Mesodermal cell (in vitro differentiated cells): ENCODE measurements at regions not wholly inside any gene's neighbourhood (a gene's known extent, or its start where the extent isn't known, plus 50 kb on each side); places are given as distances from the start of the nearest gene placed in this dataset.

ENCODE experiments used
- H3K27ac ChIP-seq: 2 replicates; pipeline ENCODE4 v1.7.0; 2013; ENCODE audit warnings: mild to moderate bottlenecking, low read depth, low read length, moderate library complexity; ENCODE audit not compliant: severe bottlenecking
- H3K36me3 ChIP-seq: 2 replicates; pipeline ENCODE4 v1.7.1; 2013; ENCODE audit warnings: mild to moderate bottlenecking, low read length, moderate library complexity; ENCODE audit not compliant: control insufficient read depth, insufficient read depth
- H3K4me1 ChIP-seq: one replicate; pipeline ENCODE4 v1.7.1; 2013; ENCODE audit warnings: mild to moderate bottlenecking, low read length; ENCODE audit not compliant: insufficient read depth, control insufficient read depth, poor library complexity, severe bottlenecking
- H3K4me3 ChIP-seq: 2 replicates; pipeline ENCODE4 v1.7.0; 2013; ENCODE audit warnings: low read length, control low read depth, mild to moderate bottlenecking; ENCODE audit not compliant: insufficient read depth, poor library complexity, severe bottlenecking; ENCODE audit errors: extremely low read depth
- H3K9me3 ChIP-seq: 2 replicates; pipeline ENCODE4 v1.7.1; 2013; ENCODE audit warnings: mild to moderate bottlenecking, low read length, moderate library complexity; ENCODE audit not compliant: control insufficient read depth
- WGBS, 2 experiments: methylation state at CpG; one replicate each; pipeline ENCODE4 v1.1.5; 2013; ENCODE audit warnings: missing lambda C conversion rate in 2 of 2; ENCODE audit not compliant: insufficient coverage in 2 of 2; 5-methylcytosine and 5-hydroxymethylcytosine counted together

GRCh38 chr14:98958632-98959031 is 313.4 kb downstream of the BCL11B start:
- 83 to 92% methylated on average over 3 to 7 of the region's 8 CpGs for WGBS, 2 experiments

GRCh38 chr14:98959410-98959809 is 312.6 kb downstream of the BCL11B start:
- H3K9me3 ChIP-seq = no peaks in the 10 kb centered on the region
- no peak overlapping the region for H3K4me3 ChIP-seq
- H3K36me3 ChIP-seq = no peaks in the 10 kb centered on the region
- no peaks in the 10 kb centered on the region for H3K4me1 ChIP-seq
- WGBS, 2 experiments = 91 to 95% methylated on average over 4 to 5 of the region's 6 CpGs
- H3K27ac ChIP-seq = no peak overlapping the region

More at GRCh38 chr14:98958632-98959031, 313.4 kb downstream of the BCL11B start:
- Histone ChIP-seq H3K9me3 (no peaks in the 10 kb centered on the region), H3K4me1 (no peaks in the 10 kb centered on the region), H3K27ac (no peak overlapping the region), H3K4me3 (no peak overlapping the region), H3K36me3 (no peaks in the 10 kb centered on the region)

- Histone ChIP-seq H3K27ac (no peak overlapping the region), H3K4me3 (no peak overlapping the region), H3K9me3 (no peaks in the 10 kb centered on the region), H3K4me1 (no peaks in the 10 kb centered on the region), H3K36me3 (no peaks in the 10 kb centered on the region)
- WGBS, 2 experiments = 86 to 89% methylated on average over 10 to 11 of the region's 12 CpGs
Measured at GRCh38 chr14:98959958-98960616, 311.9 kb downstream of the BCL11B start.

GRCh38 chr14:98960617-98961013 is 311.4 kb downstream of the BCL11B start:
- H3K4me3 ChIP-seq = no peak overlapping the region
- H3K27ac ChIP-seq = no peak overlapping the region
- no peaks in the 10 kb centered on the region for H3K9me3 ChIP-seq
- 93 to 100% methylated on average over 7 of the region's 7 CpGs for WGBS, 2 experiments
- H3K36me3 ChIP-seq = no peaks in the 10 kb centered on the region
- H3K4me1 ChIP-seq = no peaks in the 10 kb centered on the region

GRCh38 chr14:98961191-98961590 is 310.8 kb downstream of the BCL11B start:
- Histone ChIP-seq H3K36me3 (no peaks in the 10 kb centered on the region), H3K4me3 (no peak overlapping the region), H3K4me1 (no peaks in the 10 kb centered on the region), H3K27ac (no peak overlapping the region), H3K9me3 (no peaks in the 10 kb centered on the region)
- 80 to 100% methylated on average over 2 to 3 of the region's 4 CpGs for WGBS, 2 experiments

- WGBS, 2 experiments = 82 to 84% methylated on average over 8 to 9 of the region's 12 CpGs
- no peak overlapping the region for H3K27ac ChIP-seq
- no peak overlapping the region for H3K4me3 ChIP-seq
- H3K36me3 ChIP-seq = no peaks in the 10 kb centered on the region
- no peaks in the 10 kb centered on the region for H3K9me3 ChIP-seq
- no peaks in the 10 kb centered on the region for H3K4me1 ChIP-seq
Measured at GRCh38 chr14:98962118-98962517, 309.9 kb downstream of the BCL11B start.

GRCh38 chr14:98963610-98964009 is 308.4 kb downstream of the BCL11B start:
- Histone ChIP-seq H3K9me3 (no peaks in the 10 kb centered on the region), H3K4me3 (no peak overlapping the region), H3K4me1 (no peaks in the 10 kb centered on the region), H3K27ac (no peak overlapping the region), H3K36me3 (no peaks in the 10 kb centered on the region)
- WGBS, 2 experiments = no CpG with 5 or more reads among the region's 2 CpGs

- H3K4me3 ChIP-seq = no peak overlapping the region
- no peaks in the 10 kb centered on the region for H3K9me3 ChIP-seq
- no peaks in the 10 kb centered on the region for H3K36me3 ChIP-seq
- WGBS, 2 experiments = 76 to 85% methylated on average over 4 to 7 of the region's 7 CpGs
- no peak overlapping the region for H3K27ac ChIP-seq
- H3K4me1 ChIP-seq = no peaks in the 10 kb centered on the region
Measured at GRCh38 chr14:98964171-98964570, 307.8 kb downstream of the BCL11B start.

- H3K4me3 ChIP-seq = no peak overlapping the region
- H3K9me3 ChIP-seq = no peaks in the 10 kb centered on the region
- no peak overlapping the region for H3K27ac ChIP-seq
- no peaks in the 10 kb centered on the region for H3K36me3 ChIP-seq
- WGBS, 2 experiments = 80 to 89% methylated on average over 4 of the region's 5 CpGs
- H3K4me1 ChIP-seq = no peaks in the 10 kb centered on the region
Measured at GRCh38 chr14:98965076-98965475, 306.9 kb downstream of the BCL11B start.

GRCh38 chr14:98966016-98966415 is 306.0 kb downstream of the BCL11B start:
- 85 to 100% methylated on average over 2 of the region's 3 CpGs for WGBS, 2 experiments
- H3K27ac ChIP-seq = no peak overlapping the region
- H3K4me3 ChIP-seq = no peak overlapping the region
- no peaks in the 10 kb centered on the region for H3K4me1 ChIP-seq
- H3K36me3 ChIP-seq = no peaks in the 10 kb centered on the region
- H3K9me3 ChIP-seq = no peaks in the 10 kb centered on the region

- no peak overlapping the region for H3K27ac ChIP-seq
- no peaks in the 10 kb centered on the region for H3K36me3 ChIP-seq
- 72 to 83% methylated on average over 3 of the region's 6 CpGs for WGBS, 2 experiments
- no peaks in the 10 kb centered on the region for H3K9me3 ChIP-seq
- H3K4me1 ChIP-seq = no peaks in the 10 kb centered on the region
- no peak overlapping the region for H3K4me3 ChIP-seq
Measured at GRCh38 chr14:98966475-98967162, 305.4 kb downstream of the BCL11B start.
